ENCODE measurements at regions not wholly inside any gene's neighbourhood (a gene's known extent, or its start where the extent isn't known, plus 50 kb on each side); places are given as distances from the start of the nearest gene placed in this dataset.

GRCh38 chr4:36692586-36692985 lies 411.2 kb downstream of the DTHD1 start:
- H3K27ac ChIP-seq: no peak overlapping the region
- TF ChIP-seq, protein P1, sequence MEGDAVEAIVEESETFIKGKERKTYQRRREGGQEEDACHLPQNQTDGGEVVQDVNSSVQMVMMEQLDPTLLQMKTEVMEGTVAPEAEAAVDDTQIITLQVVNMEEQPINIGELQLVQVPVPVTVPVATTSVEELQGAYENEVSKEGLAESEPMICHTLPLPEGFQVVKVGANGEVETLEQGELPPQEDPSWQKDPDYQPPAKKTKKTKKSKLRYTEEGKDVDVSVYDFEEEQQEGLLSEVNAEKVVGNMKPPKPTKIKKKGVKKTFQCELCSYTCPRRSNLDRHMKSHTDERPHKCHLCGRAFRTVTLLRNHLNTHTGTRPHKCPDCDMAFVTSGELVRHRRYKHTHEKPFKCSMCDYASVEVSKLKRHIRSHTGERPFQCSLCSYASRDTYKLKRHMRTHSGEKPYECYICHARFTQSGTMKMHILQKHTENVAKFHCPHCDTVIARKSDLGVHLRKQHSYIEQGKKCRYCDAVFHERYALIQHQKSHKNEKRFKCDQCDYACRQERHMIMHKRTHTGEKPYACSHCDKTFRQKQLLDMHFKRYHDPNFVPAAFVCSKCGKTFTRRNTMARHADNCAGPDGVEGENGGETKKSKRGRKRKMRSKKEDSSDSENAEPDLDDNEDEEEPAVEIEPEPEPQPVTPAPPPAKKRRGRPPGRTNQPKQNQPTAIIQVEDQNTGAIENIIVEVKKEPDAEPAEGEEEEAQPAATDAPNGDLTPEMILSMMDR (IDR thresholded peaks at IDR 0.05): no peak
- no peak for TF ChIP-seq ZFX (IDR thresholded peaks at IDR 0.05; ENCODE audit: borderline replicate concordance)

GRCh38 chr4:36702245-36702644 lies 420.8 kb downstream of the DTHD1 start:
- no peak overlapping the region for H3K27ac ChIP-seq
- TF ChIP-seq, protein P1 (IDR thresholded peaks at IDR 0.05): no peak
- TF ChIP-seq ZFX (IDR thresholded peaks at IDR 0.05; ENCODE audit: borderline replicate concordance): no peak

DNA sequence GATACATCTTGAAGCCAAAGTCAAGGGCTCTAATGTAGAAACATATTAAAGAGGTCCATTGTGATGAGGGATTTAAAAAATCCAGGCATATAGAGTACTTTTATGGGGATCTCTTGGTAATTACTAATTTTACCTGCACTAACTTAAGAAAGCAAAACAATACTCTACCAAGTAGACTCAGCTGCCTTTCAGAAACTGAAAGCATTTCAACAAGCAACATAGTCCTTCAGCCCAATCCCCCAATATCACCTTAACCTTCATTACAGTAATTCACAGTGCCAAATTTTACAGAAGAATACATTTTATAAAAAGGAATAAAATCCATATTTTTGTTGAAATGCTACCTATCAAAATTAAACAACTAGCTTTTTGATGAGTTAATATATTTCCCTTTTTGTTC lies 422.9 kb downstream of the DTHD1 start:
- no peak overlapping the region for H3K27ac ChIP-seq
- TF ChIP-seq, protein P1 (IDR thresholded peaks at IDR 0.05): no peak
- TF ChIP-seq ZFX (IDR thresholded peaks at IDR 0.05; ENCODE audit: borderline replicate concordance): no peak

DNA sequence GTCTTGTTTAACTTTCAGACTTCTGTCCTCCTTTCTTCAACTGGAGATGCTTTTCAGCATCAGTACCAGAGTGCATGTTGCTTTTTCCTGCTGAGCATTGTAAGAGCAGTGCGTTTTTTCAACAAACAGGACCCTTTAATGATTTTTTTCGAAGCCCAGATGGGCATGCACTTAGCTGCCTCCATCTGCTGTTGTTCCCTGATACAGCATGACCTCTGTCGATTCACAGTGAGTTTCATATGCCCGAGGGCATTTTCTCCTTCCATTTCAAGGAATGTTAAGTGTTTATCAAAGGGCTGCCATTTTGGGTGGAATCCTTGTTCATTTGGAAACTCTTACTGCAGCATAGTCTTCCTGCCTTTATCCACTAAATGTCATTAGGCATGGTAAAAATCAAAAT lies 428.6 kb downstream of the DTHD1 start:
- TF ChIP-seq ZFX (IDR thresholded peaks at IDR 0.05; ENCODE audit: borderline replicate concordance): no peak
- TF ChIP-seq, protein P1 (IDR thresholded peaks at IDR 0.05): no peak
- H3K27ac ChIP-seq: no peak overlapping the region

DNA sequence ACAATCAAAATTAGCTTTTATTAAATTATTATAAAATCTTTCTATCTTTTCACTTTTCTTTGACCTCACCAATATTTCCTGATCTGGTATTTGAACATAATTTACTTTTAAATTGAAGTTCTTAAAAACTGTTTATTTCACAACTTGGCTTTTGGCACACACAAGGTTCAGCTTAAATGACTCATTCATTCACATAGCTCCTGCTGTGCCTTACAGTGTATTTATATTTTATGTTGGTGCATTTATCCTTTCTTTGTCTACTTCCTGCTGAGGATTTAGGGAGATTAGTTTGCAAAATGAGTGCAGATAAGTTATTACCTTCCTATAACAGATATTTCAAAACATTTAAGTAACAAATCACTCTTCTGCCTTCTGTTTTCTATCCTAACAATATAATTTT lies 430.6 kb downstream of the DTHD1 start:
- H3K27ac ChIP-seq: no peak overlapping the region

DNA sequence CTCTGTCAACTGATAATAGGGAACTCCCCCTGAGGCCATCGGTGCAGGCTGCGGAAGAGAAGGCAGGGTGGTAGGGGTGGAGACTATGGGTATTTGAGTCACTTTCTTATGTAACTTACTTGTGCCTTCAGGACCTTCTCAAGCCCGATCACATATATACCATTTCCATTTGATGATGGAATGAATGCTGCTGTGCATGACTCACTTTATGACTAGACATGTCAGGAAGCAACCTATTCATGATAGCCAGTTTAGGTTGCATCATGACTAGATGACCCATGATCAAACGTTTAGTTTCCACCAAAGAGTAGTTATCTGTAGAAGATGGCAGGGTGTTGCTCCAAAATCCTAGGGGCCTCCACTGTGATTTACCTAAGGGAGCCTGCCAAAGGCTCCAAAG lies 435.5 kb downstream of the DTHD1 start:
- no peak overlapping the region for H3K27ac ChIP-seq
- TF ChIP-seq ZFX (IDR thresholded peaks at IDR 0.05; ENCODE audit: borderline replicate concordance): no peak

More for the DNA sequence above, 430.6 kb downstream of the DTHD1 start:
- no peak for TF ChIP-seq ZFX (IDR thresholded peaks at IDR 0.05; ENCODE audit: borderline replicate concordance)
- TF ChIP-seq, protein P1 (IDR thresholded peaks at IDR 0.05): no peak

GRCh38 chr4:36719425-36719824 lies 438.0 kb downstream of the DTHD1 start:
- no peak overlapping the region for H3K27ac ChIP-seq
- TF ChIP-seq ZFX (IDR thresholded peaks at IDR 0.05; ENCODE audit: borderline replicate concordance): no peak

- no peak overlapping the region for H3K27ac ChIP-seq
- no peak for TF ChIP-seq ZFX (IDR thresholded peaks at IDR 0.05; ENCODE audit: borderline replicate concordance)
- TF ChIP-seq, protein P1 (IDR thresholded peaks at IDR 0.05): no peak
Measured at GRCh38 chr4:36722986-36723385, 441.6 kb downstream of the DTHD1 start.
